ENCODE measurements at regions not wholly inside any gene's neighbourhood (a gene's known extent, or its start where the extent isn't known, plus 50 kb on each side); places are given as distances from the start of the nearest gene placed in this dataset.

DNA sequence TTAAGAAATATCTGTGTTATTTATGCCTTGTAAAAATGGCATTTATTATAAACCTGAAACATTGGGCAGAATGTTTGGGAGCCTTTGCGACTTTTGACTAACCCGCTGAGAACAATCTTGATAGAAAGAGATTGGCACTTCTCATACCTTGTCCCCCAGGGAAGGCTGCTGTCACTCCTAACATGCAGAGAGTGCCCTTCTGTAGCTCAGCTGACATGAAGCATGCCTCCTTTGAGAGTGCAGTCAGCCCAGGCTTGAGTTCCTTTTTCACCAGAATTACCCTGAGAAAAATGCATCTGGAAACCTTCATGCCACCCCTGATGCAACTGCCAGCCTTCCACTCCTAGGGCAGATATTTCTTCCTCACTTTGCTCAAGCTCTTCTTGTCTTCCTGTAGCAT is 569.2 kb upstream of the ARPP21 start:
- TF ChIP-seq, protein P1, sequence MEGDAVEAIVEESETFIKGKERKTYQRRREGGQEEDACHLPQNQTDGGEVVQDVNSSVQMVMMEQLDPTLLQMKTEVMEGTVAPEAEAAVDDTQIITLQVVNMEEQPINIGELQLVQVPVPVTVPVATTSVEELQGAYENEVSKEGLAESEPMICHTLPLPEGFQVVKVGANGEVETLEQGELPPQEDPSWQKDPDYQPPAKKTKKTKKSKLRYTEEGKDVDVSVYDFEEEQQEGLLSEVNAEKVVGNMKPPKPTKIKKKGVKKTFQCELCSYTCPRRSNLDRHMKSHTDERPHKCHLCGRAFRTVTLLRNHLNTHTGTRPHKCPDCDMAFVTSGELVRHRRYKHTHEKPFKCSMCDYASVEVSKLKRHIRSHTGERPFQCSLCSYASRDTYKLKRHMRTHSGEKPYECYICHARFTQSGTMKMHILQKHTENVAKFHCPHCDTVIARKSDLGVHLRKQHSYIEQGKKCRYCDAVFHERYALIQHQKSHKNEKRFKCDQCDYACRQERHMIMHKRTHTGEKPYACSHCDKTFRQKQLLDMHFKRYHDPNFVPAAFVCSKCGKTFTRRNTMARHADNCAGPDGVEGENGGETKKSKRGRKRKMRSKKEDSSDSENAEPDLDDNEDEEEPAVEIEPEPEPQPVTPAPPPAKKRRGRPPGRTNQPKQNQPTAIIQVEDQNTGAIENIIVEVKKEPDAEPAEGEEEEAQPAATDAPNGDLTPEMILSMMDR (IDR thresholded peaks at IDR 0.05), result no peak
- no peak for TF ChIP-seq POLR2A (IDR thresholded peaks at IDR 0.05)
